LNCaP clone FGC (cell line): ENCODE measurements at regions not wholly inside any gene's neighbourhood (a gene's known extent, or its start where the extent isn't known, plus 50 kb on each side); places are given as distances from the start of the nearest gene placed in this dataset.

Experiments used
- DNase-seq: peaks from one replicate; pipeline ENCODE4 v3.0.0-alpha.2; 2011; ENCODE audit warnings: low read depth
- H3K4me3 ChIP-seq: 2 replicates; pipeline ENCODE4 v1.5.1; 2011; ENCODE audit warnings: mild to moderate bottlenecking, low read depth, low read length, control low read depth
- CTCF ChIP-seq: IDR thresholded peaks from 2 replicates; pipeline ENCODE4 v1.5.1; 2012; ENCODE audit warnings: mild to moderate bottlenecking; ENCODE audit not compliant: control insufficient read depth, insufficient read depth; ENCODE audit errors: extremely low read depth

GRCh38 chr5:8012131-8012977 lies 143.4 kb downstream of the MTRR start:
- no peak overlapping the region for H3K4me3 ChIP-seq
- TF ChIP-seq CTCF = peak; percentile 15; the same call in 1 of the 2 replicates
- no peak for DNase-seq

GRCh38 chr5:8013948-8014710 lies 145.2 kb downstream of the MTRR start:
- no peak for DNase-seq
- H3K4me3 ChIP-seq = no peak overlapping the region
- TF ChIP-seq CTCF = no peak

- TF ChIP-seq CTCF = no peak
- no peak for DNase-seq
- no peak overlapping the region for H3K4me3 ChIP-seq
These were observed 150.8 kb downstream of the MTRR start for GRCh38 chr5:8019719-8020218.

- no peak for TF ChIP-seq CTCF
- DNase-seq = no peak
These were observed 152.0 kb downstream of the MTRR start for GRCh38 chr5:8020861-8021514.

GRCh38 chr5:8028243-8028642 lies 159.3 kb downstream of the MTRR start:
- DNase-seq = no peak
- H3K4me3 ChIP-seq = no peak overlapping the region
- no peak for TF ChIP-seq CTCF

More at GRCh38 chr5:8020861-8021514, 152.0 kb downstream of the MTRR start:
- H3K4me3 ChIP-seq = no peak overlapping the region

GRCh38 chr5:8033261-8033660 lies 164.3 kb downstream of the MTRR start:
- TF ChIP-seq CTCF = no peak
- no peak for DNase-seq

More at GRCh38 chr5:8033261-8033660, 164.3 kb downstream of the MTRR start:
- no peak overlapping the region for H3K4me3 ChIP-seq
